ENCODE measurements at regions not wholly inside any gene's neighbourhood (a gene's known extent, or its start where the extent isn't known, plus 50 kb on each side); places are given as distances from the start of the nearest gene placed in this dataset.
A peak's percentile ranks its signal among the peaks of the same experiment; 100 is the strongest.

DNA sequence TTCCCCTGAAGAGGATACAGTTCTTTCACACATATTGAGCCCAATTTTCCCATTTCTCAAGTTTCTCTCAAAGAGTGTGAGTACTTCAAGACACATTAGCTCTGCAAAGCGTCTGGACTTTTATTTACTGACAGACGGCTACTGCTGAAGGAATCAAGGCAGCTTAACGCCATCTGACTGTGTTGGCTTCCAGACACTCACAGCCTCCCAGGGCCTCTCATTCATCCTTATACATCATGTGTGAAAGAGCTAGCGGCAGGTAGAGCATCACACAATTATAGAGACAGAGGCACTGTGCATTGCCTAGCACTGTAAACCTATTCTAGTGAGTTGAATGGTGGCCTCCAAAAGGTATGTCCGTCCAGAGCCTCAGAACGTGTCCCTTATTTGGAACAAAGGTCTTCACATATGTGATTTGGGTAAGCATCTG is 284.1 kb upstream of the STT3B start:
- H4K20me1 ChIP-seq (ENCODE audit: insufficient read depth, low read length): no peaks in the 10 kb centered on the region
- ChIA-PET POLR2A (interaction anchor here (1.1 kb wide), 1 partner anchor 284 kb away, joined by 4 read pairs; the partner anchor contains the start of gene STT3B), CTCF (ENCODE audit: low intra/inter-chr PET ratio, low total read pairs) (interaction anchor here (1.1 kb wide), 1 partner anchor 200 kb away, joined by 4 read pairs; no protein-coding TSS in a partner anchor)
- H3K9me3 ChIP-seq (ENCODE audit: low read length): no peaks in the 10 kb centered on the region
- ATAC-seq (peak; percentile 18; the same call in 1 of the 3 replicates), FAIRE-seq (no peak), DNase-seq (ENCODE audit: low spot score) (no peak)
- in situ Hi-C loops (cut with HindIII; ENCODE audit: extremely low pct_ligation_motif_present, low pct_unique_long_range_greater_than_20kb) (no loop called here), intact Hi-C loops (cut with micrococcal nuclease; ENCODE audit: unreplicated experiment) (no loop called here)
- H3K27me3 ChIP-seq (ENCODE audit: control insufficient read depth in 1 of 2, insufficient read depth in 2 of 2, low read length in 2 of 2): no peaks in the 10 kb centered on the region
- H3K4me3 ChIP-seq (replicated peaks in 1 of 3; ENCODE audit: insufficient read depth in 1 of 3, low read depth in 2 of 3, low read length in 3 of 3): no peak overlapping the region
- no TSS peak for BruUV-seq (replicated peaks)
- H3K4me1 ChIP-seq (ENCODE audit: insufficient read depth, low read length): peaks cover 31% of the 10 kb centered on the region
- WGBS (ENCODE audit: low lambda C conversion rate): 87% methylated on average over 6 of the region's 6 CpGs
- no peaks in the 10 kb centered on the region for H3K79me2 ChIP-seq (ENCODE audit: insufficient read depth, low read length)
- no peak overlapping the region for H3K9ac ChIP-seq (ENCODE audit: insufficient read depth, low read depth, low read length)
- H2AFZ ChIP-seq (ENCODE audit: low read length): no peak overlapping the region
- TF ChIP-seq, protein P1, sequence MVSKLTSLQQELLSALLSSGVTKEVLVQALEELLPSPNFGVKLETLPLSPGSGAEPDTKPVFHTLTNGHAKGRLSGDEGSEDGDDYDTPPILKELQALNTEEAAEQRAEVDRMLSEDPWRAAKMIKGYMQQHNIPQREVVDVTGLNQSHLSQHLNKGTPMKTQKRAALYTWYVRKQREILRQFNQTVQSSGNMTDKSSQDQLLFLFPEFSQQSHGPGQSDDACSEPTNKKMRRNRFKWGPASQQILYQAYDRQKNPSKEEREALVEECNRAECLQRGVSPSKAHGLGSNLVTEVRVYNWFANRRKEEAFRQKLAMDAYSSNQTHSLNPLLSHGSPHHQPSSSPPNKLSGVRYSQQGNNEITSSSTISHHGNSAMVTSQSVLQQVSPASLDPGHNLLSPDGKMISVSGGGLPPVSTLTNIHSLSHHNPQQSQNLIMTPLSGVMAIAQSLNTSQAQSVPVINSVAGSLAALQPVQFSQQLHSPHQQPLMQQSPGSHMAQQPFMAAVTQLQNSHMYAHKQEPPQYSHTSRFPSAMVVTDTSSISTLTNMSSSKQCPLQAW (CRISPR knock-in tag; IDR thresholded peaks at IDR 0.05): no peak
- TF ChIP-seq, protein P2, sequence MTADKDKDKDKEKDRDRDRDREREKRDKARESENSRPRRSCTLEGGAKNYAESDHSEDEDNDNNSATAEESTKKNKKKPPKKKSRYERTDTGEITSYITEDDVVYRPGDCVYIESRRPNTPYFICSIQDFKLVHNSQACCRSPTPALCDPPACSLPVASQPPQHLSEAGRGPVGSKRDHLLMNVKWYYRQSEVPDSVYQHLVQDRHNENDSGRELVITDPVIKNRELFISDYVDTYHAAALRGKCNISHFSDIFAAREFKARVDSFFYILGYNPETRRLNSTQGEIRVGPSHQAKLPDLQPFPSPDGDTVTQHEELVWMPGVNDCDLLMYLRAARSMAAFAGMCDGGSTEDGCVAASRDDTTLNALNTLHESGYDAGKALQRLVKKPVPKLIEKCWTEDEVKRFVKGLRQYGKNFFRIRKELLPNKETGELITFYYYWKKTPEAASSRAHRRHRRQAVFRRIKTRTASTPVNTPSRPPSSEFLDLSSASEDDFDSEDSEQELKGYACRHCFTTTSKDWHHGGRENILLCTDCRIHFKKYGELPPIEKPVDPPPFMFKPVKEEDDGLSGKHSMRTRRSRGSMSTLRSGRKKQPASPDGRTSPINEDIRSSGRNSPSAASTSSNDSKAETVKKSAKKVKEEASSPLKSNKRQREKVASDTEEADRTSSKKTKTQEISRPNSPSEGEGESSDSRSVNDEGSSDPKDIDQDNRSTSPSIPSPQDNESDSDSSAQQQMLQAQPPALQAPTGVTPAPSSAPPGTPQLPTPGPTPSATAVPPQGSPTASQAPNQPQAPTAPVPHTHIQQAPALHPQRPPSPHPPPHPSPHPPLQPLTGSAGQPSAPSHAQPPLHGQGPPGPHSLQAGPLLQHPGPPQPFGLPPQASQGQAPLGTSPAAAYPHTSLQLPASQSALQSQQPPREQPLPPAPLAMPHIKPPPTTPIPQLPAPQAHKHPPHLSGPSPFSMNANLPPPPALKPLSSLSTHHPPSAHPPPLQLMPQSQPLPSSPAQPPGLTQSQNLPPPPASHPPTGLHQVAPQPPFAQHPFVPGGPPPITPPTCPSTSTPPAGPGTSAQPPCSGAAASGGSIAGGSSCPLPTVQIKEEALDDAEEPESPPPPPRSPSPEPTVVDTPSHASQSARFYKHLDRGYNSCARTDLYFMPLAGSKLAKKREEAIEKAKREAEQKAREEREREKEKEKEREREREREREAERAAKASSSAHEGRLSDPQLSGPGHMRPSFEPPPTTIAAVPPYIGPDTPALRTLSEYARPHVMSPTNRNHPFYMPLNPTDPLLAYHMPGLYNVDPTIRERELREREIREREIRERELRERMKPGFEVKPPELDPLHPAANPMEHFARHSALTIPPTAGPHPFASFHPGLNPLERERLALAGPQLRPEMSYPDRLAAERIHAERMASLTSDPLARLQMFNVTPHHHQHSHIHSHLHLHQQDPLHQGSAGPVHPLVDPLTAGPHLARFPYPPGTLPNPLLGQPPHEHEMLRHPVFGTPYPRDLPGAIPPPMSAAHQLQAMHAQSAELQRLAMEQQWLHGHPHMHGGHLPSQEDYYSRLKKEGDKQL (CRISPR knock-in tag; IDR thresholded peaks at IDR 0.05; ENCODE audit: low read depth): 0 out of 2 replicates have a peak, but pooled peaks have one; percentile 8
- TF ChIP-seq NFIC (IDR thresholded peaks at IDR 0.05; ENCODE audit: low read length): 0 out of 2 replicates have a peak, but pooled peaks have one; percentile 4
- H3K4me2 ChIP-seq (ENCODE audit: low read depth, low read length): 0 out of 2 replicates have a peak overlapping the region, but pooled peaks have one; percentile 8
- H3K36me3 ChIP-seq (replicated peaks in 1 of 2; ENCODE audit: control insufficient read depth in 1 of 2, insufficient read depth in 2 of 2, low read length in 2 of 2): no peaks in the 10 kb centered on the region
- no peak overlapping the region for H3K27ac ChIP-seq (ENCODE audit: extremely low read length, insufficient read depth, low read length)

Measured in HepG2 (cell line).